ENCODE measurements at regions not wholly inside any gene's neighbourhood (a gene's known extent, or its start where the extent isn't known, plus 50 kb on each side); places are given as distances from the start of the nearest gene placed in this dataset.
"Not testable (repeated sequence)": the region's sequence is repeated elsewhere in the genome, so short reads cannot be mapped to it uniquely, and the experiment has no call there.

GRCh38 chr1:55865778-55866177 lies 650.6 kb upstream of the USP24 start:
- TF ChIP-seq, protein P1, sequence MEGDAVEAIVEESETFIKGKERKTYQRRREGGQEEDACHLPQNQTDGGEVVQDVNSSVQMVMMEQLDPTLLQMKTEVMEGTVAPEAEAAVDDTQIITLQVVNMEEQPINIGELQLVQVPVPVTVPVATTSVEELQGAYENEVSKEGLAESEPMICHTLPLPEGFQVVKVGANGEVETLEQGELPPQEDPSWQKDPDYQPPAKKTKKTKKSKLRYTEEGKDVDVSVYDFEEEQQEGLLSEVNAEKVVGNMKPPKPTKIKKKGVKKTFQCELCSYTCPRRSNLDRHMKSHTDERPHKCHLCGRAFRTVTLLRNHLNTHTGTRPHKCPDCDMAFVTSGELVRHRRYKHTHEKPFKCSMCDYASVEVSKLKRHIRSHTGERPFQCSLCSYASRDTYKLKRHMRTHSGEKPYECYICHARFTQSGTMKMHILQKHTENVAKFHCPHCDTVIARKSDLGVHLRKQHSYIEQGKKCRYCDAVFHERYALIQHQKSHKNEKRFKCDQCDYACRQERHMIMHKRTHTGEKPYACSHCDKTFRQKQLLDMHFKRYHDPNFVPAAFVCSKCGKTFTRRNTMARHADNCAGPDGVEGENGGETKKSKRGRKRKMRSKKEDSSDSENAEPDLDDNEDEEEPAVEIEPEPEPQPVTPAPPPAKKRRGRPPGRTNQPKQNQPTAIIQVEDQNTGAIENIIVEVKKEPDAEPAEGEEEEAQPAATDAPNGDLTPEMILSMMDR (IDR thresholded peaks at IDR 0.05; ENCODE audit: low read length): not testable (repeated sequence)
- not testable (repeated sequence) for TF ChIP-seq EZH2 (IDR thresholded peaks at IDR 0.05; ENCODE audit: borderline replicate concordance, low read length)
